Thyroid gland (tissue), 4 donors: ENCODE measurements at regions not wholly inside any gene's neighbourhood (a gene's known extent, or its start where the extent isn't known, plus 50 kb on each side); places are given as distances from the start of the nearest gene placed in this dataset.

Experiments
- DNase-seq, 2 donors: peaks; one replicate each; pipeline ENCODE4 v3.0.0-alpha.2; 2019
- H3K27ac ChIP-seq, 3 donors: fragments of 200-600 bp; sonication (generic); 1 replicate in 2 of 3; 2 replicates in 1 of 3; pipeline ENCODE4 v1.5.1; 2016 to 2019; ENCODE audit warnings: mild to moderate bottlenecking in 1 of 3, moderate library complexity in 1 of 3
- H3K27me3 ChIP-seq: fragments of 200-600 bp; sonication (generic); one replicate; pipeline ENCODE4 v1.5.1; 2019
- H3K36me3 ChIP-seq, 2 donors: fragments of 200-600 bp; sonication (generic); one replicate each; pipeline ENCODE4 v1.5.1; 2016 to 2019
- H3K4me1 ChIP-seq, 2 donors: fragments of 200-600 bp; sonication (generic); one replicate each; pipeline ENCODE4 v1.5.1; 2017 to 2019
- H3K4me3 ChIP-seq, 3 donors: fragments of 200-600 bp; sonication (generic); replicated peaks in 1 of 3; 1 replicate in 2 of 3; 2 replicates in 1 of 3; pipeline ENCODE4 v1.5.1; 2016; ENCODE audit warnings: mild to moderate bottlenecking in 1 of 3
- H3K9me3 ChIP-seq: fragments of 200-600 bp; sonication (generic); one replicate; pipeline ENCODE4 v1.5.1; 2017
- POLR2A ChIP-seq, 2 donors: fragments of 450-650 bp; IDR thresholded peaks; one replicate each; pipeline ENCODE4 v1.6.1; 2017; ENCODE audit warnings: antibody characterized with exemption in 2 of 2, mild to moderate bottlenecking in 2 of 2, moderate library complexity in 1 of 2
- WGBS, 2 donors: methylation state at CpG; one replicate each; pipeline ENCODE4 v1.1.5; 2017; 5-methylcytosine and 5-hydroxymethylcytosine counted together
- intact Hi-C: fragments of 100-400 bp; cut with DNase I; formaldehyde crosslinking; loops from one replicate; pipeline ENCODE4 v1.15.1; 2023
- TF ChIP-seq, protein P1 (sequence below), 6 experiments: fragments of 200-600 bp in 3 of 6; fragments of 450-650 bp in 3 of 6; sonication (generic) in 3 of 6; IDR thresholded peaks; one replicate each; pipeline ENCODE4 v1.5.1; 2016 to 2019; ENCODE audit warnings: antibody characterized with exemption in 6 of 6, mild to moderate bottlenecking in 2 of 6, inconsistent platforms in 1 of 6, moderate library complexity in 1 of 6

GRCh38 chr5:137567226-137567625 lies 68.1 kb upstream of the SPOCK1 start:
- H3K27ac ChIP-seq: peak overlapping the region in 1 of 3 donors; percentile 39
- 85 to 96% methylated on average over 5 to 7 of the region's 7 CpGs for WGBS, 2 donors
- no peak for TF ChIP-seq POLR2A (IDR thresholded peaks at IDR 0.05)
- no peak for DNase-seq
- no peaks in the 10 kb centered on the region for H3K36me3 ChIP-seq
- intact Hi-C loops: no loop called here
- H3K27me3 ChIP-seq: no peaks in the 10 kb centered on the region
- H3K4me1 ChIP-seq: peaks cover 14 to 43% of the 10 kb centered on the region in 2 donors
- no peak overlapping the region for H3K4me3 ChIP-seq
- no peaks in the 10 kb centered on the region for H3K9me3 ChIP-seq

DNA sequence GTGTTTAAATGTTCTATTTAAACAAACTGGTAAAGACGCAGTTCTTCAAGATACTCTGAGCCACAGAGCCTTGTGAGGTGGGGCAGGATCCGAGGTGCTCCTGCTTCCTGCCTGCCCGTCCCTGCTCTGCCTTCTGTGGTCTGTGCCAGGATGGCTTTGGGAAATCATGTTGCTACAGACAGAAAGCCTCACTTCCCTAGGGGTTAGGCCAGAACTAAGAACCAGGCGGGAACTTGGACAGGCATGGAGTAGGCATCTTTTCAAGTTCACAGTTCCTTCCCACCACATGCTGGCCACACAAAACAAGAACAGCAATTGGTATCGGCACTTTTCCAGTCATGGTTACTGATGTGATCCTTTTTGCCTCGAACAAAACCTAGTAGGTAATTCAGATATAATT lies 67.7 kb upstream of the SPOCK1 start:
- 64 to 74% methylated on average over 6 of the region's 6 CpGs for WGBS, 2 donors
- intact Hi-C loops: no loop called here
- no peaks in the 10 kb centered on the region for H3K36me3 ChIP-seq
- H3K4me1 ChIP-seq: peaks cover 14 to 43% of the 10 kb centered on the region in 2 donors
- H3K4me3 ChIP-seq: no peak overlapping the region
- peak in 1 of 2 donors; percentile 23 for DNase-seq
- no peaks in the 10 kb centered on the region for H3K27me3 ChIP-seq
- H3K27ac ChIP-seq: peak overlapping the region in 1 of 3 donors; percentile 39
- no peaks in the 10 kb centered on the region for H3K9me3 ChIP-seq
- TF ChIP-seq, protein P1, sequence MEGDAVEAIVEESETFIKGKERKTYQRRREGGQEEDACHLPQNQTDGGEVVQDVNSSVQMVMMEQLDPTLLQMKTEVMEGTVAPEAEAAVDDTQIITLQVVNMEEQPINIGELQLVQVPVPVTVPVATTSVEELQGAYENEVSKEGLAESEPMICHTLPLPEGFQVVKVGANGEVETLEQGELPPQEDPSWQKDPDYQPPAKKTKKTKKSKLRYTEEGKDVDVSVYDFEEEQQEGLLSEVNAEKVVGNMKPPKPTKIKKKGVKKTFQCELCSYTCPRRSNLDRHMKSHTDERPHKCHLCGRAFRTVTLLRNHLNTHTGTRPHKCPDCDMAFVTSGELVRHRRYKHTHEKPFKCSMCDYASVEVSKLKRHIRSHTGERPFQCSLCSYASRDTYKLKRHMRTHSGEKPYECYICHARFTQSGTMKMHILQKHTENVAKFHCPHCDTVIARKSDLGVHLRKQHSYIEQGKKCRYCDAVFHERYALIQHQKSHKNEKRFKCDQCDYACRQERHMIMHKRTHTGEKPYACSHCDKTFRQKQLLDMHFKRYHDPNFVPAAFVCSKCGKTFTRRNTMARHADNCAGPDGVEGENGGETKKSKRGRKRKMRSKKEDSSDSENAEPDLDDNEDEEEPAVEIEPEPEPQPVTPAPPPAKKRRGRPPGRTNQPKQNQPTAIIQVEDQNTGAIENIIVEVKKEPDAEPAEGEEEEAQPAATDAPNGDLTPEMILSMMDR (IDR thresholded peaks at IDR 0.05): no peak
- TF ChIP-seq POLR2A (IDR thresholded peaks at IDR 0.05): no peak

DNA sequence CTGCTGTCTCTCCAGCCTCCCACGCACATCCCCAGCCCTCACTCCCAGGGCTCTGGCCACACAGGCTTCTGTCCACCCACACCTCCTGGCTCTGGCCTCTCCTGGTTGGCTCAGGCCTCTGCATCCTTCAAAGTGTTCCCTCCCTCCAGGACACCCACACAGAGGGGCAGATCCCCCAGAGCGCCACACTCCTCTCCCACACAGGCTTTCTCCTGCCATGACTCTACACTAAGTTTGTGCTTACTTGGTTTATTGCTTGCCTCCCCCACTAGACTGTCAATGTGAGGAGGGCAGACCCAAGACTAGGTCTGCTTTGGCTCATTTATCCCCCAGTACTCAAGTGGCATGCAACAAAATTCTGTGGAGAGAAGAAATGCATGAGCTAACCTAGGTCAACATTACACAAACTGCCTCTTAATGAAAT lies 67.0 kb upstream of the SPOCK1 start:
- intact Hi-C loops: no loop called here
- Histone ChIP-seq H3K4me3 (no peak overlapping the region), H3K4me1 (peaks cover 14 to 43% of the 10 kb centered on the region in 2 donors), H3K27ac (no peak overlapping the region), H3K27me3 (no peaks in the 10 kb centered on the region), H3K36me3 (no peaks in the 10 kb centered on the region), H3K9me3 (no peaks in the 10 kb centered on the region)
- TF ChIP-seq POLR2A (IDR thresholded peaks at IDR 0.05): no peak
- TF ChIP-seq, protein P1 (IDR thresholded peaks at IDR 0.05): no peak
- 70 to 93% methylated on average over 2 of the region's 2 CpGs for WGBS, 2 donors
- peak in 1 of 2 donors; percentile 11 for DNase-seq

GRCh38 chr5:137565450-137565849 lies 66.3 kb upstream of the SPOCK1 start:
- Histone ChIP-seq H3K4me1 (peaks cover 14 to 43% of the 10 kb centered on the region in 2 donors), H3K27me3 (no peaks in the 10 kb centered on the region), H3K4me3 (no peak overlapping the region), H3K9me3 (no peaks in the 10 kb centered on the region), H3K36me3 (no peaks in the 10 kb centered on the region), H3K27ac (no peak overlapping the region)
- WGBS, 2 donors: 67 to 89% methylated on average over 3 of the region's 3 CpGs
- no peak for TF ChIP-seq POLR2A (IDR thresholded peaks at IDR 0.05)
- TF ChIP-seq, protein P1 (IDR thresholded peaks at IDR 0.05): no peak
- DNase-seq: no peak
- intact Hi-C loops: no loop called here

- no peaks in the 10 kb centered on the region for H3K27me3 ChIP-seq
- H3K36me3 ChIP-seq: no peaks in the 10 kb centered on the region
- peak; percentile 76 for DNase-seq
- intact Hi-C loops: no loop called here
- peak overlapping the region in 1 of 3 donors; percentile 39 for H3K27ac ChIP-seq
- WGBS, 2 donors: 23 to 53% methylated on average over 5 of the region's 5 CpGs
- TF ChIP-seq POLR2A (IDR thresholded peaks at IDR 0.05): no peak
- no peaks in the 10 kb centered on the region for H3K9me3 ChIP-seq
- no peak overlapping the region for H3K4me3 ChIP-seq
- H3K4me1 ChIP-seq: peaks cover 14 to 43% of the 10 kb centered on the region in 2 donors
Observed at GRCh38 chr5:137564398-137564961, 65.4 kb upstream of the SPOCK1 start.

GRCh38 chr5:137563646-137564397 lies 64.7 kb upstream of the SPOCK1 start:
- peaks cover 14 to 43% of the 10 kb centered on the region in 2 donors for H3K4me1 ChIP-seq
- peak overlapping the region in 1 of 3 donors; percentile 39 for H3K27ac ChIP-seq
- TF ChIP-seq, protein P1 (IDR thresholded peaks at IDR 0.05): no peak
- TF ChIP-seq POLR2A (IDR thresholded peaks at IDR 0.05): no peak
- no peak overlapping the region for H3K4me3 ChIP-seq
- no peaks in the 10 kb centered on the region for H3K36me3 ChIP-seq
- no peaks in the 10 kb centered on the region for H3K9me3 ChIP-seq
- WGBS, 2 donors: 51 to 64% methylated on average over 14 of the region's 14 CpGs
- DNase-seq: peak; percentile 3 to 19
- intact Hi-C loops: no loop called here
- no peaks in the 10 kb centered on the region for H3K27me3 ChIP-seq
